ENCODE measurements at regions not wholly inside any gene's neighbourhood (a gene's known extent, or its start where the extent isn't known, plus 50 kb on each side); places are given as distances from the start of the nearest gene placed in this dataset.

DNA sequence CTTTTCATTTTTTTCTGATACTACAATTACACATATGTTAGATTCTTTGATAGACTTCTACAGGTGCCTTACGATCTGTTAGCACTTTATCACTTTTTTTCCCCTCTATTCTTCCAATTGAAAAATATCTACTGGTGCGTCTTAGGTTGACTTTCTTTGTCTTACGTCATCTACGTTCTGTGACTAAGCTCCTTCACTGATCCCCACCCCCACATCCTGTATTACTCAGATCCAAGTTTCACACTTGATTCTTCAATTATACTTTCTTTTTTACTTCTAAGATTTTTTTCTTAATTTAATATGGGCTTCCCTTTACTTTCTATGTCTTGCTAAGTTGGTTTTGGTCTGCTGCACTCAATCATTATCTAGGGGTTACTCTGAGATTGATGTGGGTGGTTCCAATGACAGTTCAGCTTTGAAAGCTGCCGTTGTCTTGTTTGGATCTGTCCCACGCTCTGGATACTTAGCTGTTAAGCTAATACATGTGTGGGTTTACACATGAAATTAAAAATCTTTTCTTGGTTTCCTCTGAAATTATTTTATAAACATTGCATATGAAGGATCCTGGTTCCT lies 1321.1 kb downstream of the RAPGEF2 start:
- dilution Hi-C loops (cut with MboI; ENCODE audit: extremely low pct_ligation_motif_present, low sequenced_read_pairs), result no loop called here
- TF ChIP-seq, protein P1, sequence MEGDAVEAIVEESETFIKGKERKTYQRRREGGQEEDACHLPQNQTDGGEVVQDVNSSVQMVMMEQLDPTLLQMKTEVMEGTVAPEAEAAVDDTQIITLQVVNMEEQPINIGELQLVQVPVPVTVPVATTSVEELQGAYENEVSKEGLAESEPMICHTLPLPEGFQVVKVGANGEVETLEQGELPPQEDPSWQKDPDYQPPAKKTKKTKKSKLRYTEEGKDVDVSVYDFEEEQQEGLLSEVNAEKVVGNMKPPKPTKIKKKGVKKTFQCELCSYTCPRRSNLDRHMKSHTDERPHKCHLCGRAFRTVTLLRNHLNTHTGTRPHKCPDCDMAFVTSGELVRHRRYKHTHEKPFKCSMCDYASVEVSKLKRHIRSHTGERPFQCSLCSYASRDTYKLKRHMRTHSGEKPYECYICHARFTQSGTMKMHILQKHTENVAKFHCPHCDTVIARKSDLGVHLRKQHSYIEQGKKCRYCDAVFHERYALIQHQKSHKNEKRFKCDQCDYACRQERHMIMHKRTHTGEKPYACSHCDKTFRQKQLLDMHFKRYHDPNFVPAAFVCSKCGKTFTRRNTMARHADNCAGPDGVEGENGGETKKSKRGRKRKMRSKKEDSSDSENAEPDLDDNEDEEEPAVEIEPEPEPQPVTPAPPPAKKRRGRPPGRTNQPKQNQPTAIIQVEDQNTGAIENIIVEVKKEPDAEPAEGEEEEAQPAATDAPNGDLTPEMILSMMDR (optimal IDR thresholded peaks at IDR 0.05 in 1 of 3, IDR thresholded peaks at IDR 0.05 in 1 of 3, conservative IDR thresholded peaks at IDR 0.05 in 1 of 3; ENCODE audit: extremely low read depth in 1 of 3, insufficient read depth in 2 of 3, low read length in 3 of 3), result no peak
- TF ChIP-seq EZH2 (IDR thresholded peaks at IDR 0.05; ENCODE audit: low read length), result no peak
- H3K4me2 ChIP-seq (ENCODE audit: control insufficient read depth, extremely low read depth, insufficient read depth, low read depth, low read length), result no peak overlapping the region
- FAIRE-seq (no peak), DNase-seq (ENCODE audit: low read depth, low spot score) (no peak)
- no peak overlapping the region for H3K9ac ChIP-seq (ENCODE audit: control insufficient read depth, extremely low read depth, insufficient read depth, low read length)
- H2AFZ ChIP-seq (ENCODE audit: control insufficient read depth, low read length), result no peak overlapping the region
- H3K4me1 ChIP-seq (ENCODE audit: control insufficient read depth, extremely low read depth, insufficient read depth, low read length), result no peaks in the 10 kb centered on the region
- H3K27me3 ChIP-seq (ENCODE audit: control insufficient read depth, extremely low read depth, insufficient read depth, low read length), result no peaks in the 10 kb centered on the region
- no peak overlapping the region for H3K4me3 ChIP-seq (ENCODE audit: control insufficient read depth in 2 of 3, extremely low read depth in 1 of 3, insufficient read depth in 2 of 3, low read depth in 1 of 3, low read length in 3 of 3)
- no peaks in the 10 kb centered on the region for H3K79me2 ChIP-seq (ENCODE audit: control insufficient read depth, insufficient read depth, low read length)
- no peaks in the 10 kb centered on the region for H3K9me3 ChIP-seq (ENCODE audit: control insufficient read depth, low read depth, low read length)
- no peaks in the 10 kb centered on the region for H4K20me1 ChIP-seq (ENCODE audit: control insufficient read depth, extremely low read depth, insufficient read depth, low read length)
- H3K9me1 ChIP-seq (ENCODE audit: control insufficient read depth, extremely low read depth, insufficient read depth, low read length), result no peaks in the 10 kb centered on the region
- no peaks in the 10 kb centered on the region for H3K36me3 ChIP-seq (ENCODE audit: control insufficient read depth in 2 of 2, extremely low read depth in 1 of 2, insufficient read depth in 2 of 2, low read length in 2 of 2)
- H3K27ac ChIP-seq (ENCODE audit: control insufficient read depth, insufficient read depth, low read length), result no peak overlapping the region

DNA sequence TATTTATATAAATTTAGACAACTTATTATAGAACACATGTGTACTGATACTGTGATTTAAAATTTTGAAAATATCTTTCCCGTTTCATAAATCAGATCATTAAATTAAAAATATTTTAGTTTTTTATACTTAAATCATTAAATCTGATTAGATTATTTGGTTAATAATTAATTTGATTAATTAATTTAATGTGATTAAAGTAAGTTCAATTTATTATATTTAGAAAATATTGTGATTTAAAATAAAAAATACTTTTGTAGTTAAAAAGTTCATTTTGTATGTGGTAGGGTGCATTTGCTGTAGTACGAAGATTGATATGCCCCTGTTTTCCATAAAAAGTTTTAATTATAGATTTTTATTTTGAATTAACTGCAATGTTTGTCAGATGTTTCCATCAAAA lies 1323.4 kb downstream of the RAPGEF2 start:
- Histone ChIP-seq H3K79me2 (ENCODE audit: control insufficient read depth, insufficient read depth, low read length) (no peaks in the 10 kb centered on the region), H2AFZ (ENCODE audit: control insufficient read depth, low read length) (no peak overlapping the region), H3K4me1 (ENCODE audit: control insufficient read depth, extremely low read depth, insufficient read depth, low read length) (no peaks in the 10 kb centered on the region), H3K9me1 (ENCODE audit: control insufficient read depth, extremely low read depth, insufficient read depth, low read length) (no peaks in the 10 kb centered on the region), H3K36me3 (ENCODE audit: control insufficient read depth in 2 of 2, extremely low read depth in 1 of 2, insufficient read depth in 2 of 2, low read length in 2 of 2) (no peaks in the 10 kb centered on the region), H3K4me2 (ENCODE audit: control insufficient read depth, extremely low read depth, insufficient read depth, low read depth, low read length) (no peak overlapping the region), H3K9me3 (ENCODE audit: control insufficient read depth, low read depth, low read length) (no peaks in the 10 kb centered on the region), H3K27me3 (ENCODE audit: control insufficient read depth, extremely low read depth, insufficient read depth, low read length) (no peaks in the 10 kb centered on the region), H4K20me1 (ENCODE audit: control insufficient read depth, extremely low read depth, insufficient read depth, low read length) (no peaks in the 10 kb centered on the region), H3K27ac (ENCODE audit: control insufficient read depth, insufficient read depth, low read length) (no peak overlapping the region), H3K9ac (ENCODE audit: control insufficient read depth, extremely low read depth, insufficient read depth, low read length) (no peak overlapping the region), H3K4me3 (ENCODE audit: control insufficient read depth in 2 of 3, extremely low read depth in 1 of 3, insufficient read depth in 2 of 3, low read depth in 1 of 3, low read length in 3 of 3) (no peak overlapping the region)
- dilution Hi-C loops (cut with MboI; ENCODE audit: extremely low pct_ligation_motif_present, low sequenced_read_pairs), result no loop called here
- FAIRE-seq (no peak), DNase-seq (ENCODE audit: low read depth, low spot score) (no peak)
- TF ChIP-seq, protein P1 (optimal IDR thresholded peaks at IDR 0.05 in 1 of 3, IDR thresholded peaks at IDR 0.05 in 1 of 3, conservative IDR thresholded peaks at IDR 0.05 in 1 of 3; ENCODE audit: extremely low read depth in 1 of 3, insufficient read depth in 2 of 3, low read length in 3 of 3), result no peak
- no peak for TF ChIP-seq EZH2 (IDR thresholded peaks at IDR 0.05; ENCODE audit: low read length)

Measured in keratinocyte (primary cell).